GM21515 (cell line): ENCODE measurements at regions not wholly inside any gene's neighbourhood (a gene's known extent, or its start where the extent isn't known, plus 50 kb on each side); places are given as distances from the start of the nearest gene placed in this dataset.

Source experiments
- ATAC-seq: cut with Tn5 transposase; IDR thresholded peaks from one replicate; pipeline ENCODE4 v1.9.1; 2021; ENCODE audit not compliant: unreplicated experiment

DNA sequence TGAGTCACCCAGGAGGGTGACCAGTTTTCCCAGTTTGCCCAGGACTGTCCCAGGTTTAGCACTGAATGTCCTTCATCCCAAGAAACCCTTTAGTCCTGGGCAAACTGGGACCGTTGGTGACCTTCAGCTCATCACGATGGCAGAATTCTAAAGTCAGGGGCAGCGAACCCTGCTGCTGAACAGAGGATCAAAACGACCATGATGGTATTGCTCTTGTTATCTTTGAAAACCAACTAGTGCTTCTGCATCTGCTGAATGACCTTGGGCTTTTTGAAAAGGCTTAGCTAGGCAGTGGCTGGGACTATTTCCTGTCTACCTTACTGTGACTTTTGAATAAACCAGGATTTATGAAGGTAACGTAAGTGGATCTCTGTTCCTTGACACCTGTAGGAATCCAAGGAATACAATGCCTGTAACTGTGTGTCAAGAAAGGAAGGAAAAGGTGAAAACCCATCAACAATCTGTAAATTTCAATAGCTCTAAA, 281.9 kb downstream of the SOX9 start:
- ATAC-seq: no peak

DNA sequence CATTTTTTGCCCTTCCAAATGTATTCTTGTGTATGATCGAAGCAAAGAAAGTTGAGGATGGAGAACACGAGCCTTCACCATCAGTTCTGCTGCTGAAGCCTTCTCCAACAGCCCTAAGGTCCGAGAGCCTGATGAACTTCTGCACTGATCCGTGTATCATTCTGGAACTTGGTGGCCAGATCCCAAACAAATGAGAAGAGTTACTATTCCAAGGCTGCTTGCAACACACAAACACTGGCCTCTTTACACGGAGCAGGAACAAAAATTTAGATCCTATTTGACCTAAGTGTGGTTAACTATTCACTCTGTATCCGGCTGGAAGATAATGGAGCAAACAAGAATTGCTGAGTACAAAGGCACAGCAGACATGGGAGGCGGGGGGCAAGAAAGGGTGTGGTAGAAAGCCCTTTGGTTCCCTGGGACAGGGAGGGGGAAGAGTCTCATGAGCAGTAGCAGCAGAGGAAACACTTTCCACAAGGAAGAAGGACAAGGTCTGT, 282.9 kb downstream of the SOX9 start:
- no peak for ATAC-seq

GRCh38 chr17:72404872-72405271, 284.1 kb downstream of the SOX9 start:
- no peak for ATAC-seq

GRCh38 chr17:72405662-72406230, 284.9 kb downstream of the SOX9 start:
- no peak for ATAC-seq

GRCh38 chr17:72406498-72406897, 285.7 kb downstream of the SOX9 start:
- ATAC-seq: no peak

DNA sequence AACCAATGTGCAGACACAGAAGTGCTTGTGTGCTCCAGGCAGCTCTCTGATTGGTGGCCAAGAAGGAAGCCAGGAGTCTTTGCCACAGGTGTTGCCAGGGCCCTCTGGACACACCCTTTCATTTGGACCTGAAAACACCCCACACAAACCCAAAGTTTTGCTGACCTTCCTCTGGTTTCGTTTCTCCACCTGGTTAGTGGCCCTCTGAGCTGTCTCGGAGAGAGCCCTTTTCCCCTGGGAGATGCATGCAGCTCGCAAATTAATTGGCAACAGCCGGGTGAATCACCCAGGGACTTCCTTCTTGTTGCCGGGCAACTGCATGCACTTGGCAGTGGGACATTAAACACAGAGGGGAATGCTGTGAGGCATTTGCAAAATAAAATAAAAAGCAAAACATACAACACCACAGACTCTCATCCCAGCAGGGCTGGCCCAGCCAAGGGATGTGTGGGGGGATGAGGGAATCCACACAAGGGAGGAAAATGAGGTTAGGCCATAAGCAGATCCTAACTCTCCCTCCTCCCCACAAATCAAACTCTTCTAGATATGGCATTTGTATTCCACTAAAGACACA, 286.6 kb downstream of the SOX9 start:
- peak; percentile 66 for ATAC-seq

DNA sequence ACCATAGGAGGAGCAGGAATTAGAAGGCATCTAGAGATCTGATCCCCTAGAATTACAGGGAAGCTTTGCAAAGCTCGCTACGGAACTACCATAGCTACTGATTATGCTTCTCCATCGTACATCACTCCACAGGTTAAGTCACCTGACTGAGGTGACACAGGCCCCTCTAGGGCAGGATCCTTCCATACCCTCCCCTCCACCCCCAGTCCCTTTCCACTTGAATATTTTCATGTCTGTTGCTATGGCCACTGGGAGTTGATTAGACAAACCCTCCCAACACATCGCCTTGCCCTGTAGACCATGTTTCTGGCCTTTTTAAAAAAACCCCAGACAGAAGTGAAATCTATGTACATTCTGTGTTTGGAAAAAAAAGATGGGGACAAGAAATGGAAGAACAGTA, 287.1 kb downstream of the SOX9 start:
- no peak for ATAC-seq

GRCh38 chr17:72408641-72409040, 287.8 kb downstream of the SOX9 start:
- no peak for ATAC-seq

DNA sequence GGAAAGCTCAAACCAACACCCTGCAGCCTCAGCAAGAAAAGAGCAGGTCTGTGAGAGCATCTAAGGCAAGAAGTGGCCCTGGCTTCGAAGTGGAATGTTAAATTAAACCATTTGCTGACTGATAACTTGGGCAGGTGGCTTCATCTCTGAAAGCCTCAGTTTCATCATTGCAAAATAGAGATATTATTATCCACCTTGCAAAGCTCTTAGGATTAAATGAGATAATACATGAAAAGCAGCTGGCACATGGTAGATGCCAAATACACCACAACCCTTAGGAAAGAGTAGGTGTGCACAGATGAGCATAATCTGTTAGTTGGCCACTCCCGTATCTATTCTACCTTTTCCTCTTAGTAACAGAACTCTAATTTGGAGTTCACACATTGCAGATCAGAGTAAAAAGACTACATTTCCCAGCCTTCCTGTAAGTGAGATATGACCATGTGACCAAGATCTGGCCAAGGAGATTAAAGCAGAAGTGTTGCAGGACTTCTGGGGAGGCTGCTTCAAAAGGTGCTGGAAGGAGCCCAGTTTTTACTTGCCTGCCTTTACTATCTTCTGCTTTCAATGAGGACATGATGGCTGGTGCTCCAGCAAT, 288.7 kb downstream of the SOX9 start:
- ATAC-seq: no peak

DNA sequence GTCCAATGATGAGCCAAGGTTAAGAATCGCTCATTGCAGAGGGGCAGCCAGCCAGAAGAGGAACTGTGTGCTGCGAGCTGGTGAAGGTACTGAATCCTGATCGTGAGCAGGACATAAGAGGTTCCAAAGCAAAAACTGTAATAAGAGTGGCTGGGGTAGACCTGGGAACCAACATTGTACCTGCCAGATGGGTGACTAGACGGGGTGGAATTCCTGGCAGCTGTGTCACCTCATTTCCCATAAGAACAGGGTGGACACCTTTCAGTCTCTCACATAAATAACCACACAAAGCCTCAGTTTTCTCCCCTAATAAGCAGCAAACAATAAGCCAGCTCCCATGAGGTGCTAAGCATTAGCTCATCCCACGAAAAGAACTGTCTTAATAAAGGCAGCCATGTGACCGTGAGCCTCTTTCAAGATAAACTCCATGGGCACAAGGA, 290.3 kb downstream of the SOX9 start:
- no peak for ATAC-seq

- no peak for ATAC-seq
Observed at GRCh38 chr17:72412650-72413076, 291.8 kb downstream of the SOX9 start.

DNA sequence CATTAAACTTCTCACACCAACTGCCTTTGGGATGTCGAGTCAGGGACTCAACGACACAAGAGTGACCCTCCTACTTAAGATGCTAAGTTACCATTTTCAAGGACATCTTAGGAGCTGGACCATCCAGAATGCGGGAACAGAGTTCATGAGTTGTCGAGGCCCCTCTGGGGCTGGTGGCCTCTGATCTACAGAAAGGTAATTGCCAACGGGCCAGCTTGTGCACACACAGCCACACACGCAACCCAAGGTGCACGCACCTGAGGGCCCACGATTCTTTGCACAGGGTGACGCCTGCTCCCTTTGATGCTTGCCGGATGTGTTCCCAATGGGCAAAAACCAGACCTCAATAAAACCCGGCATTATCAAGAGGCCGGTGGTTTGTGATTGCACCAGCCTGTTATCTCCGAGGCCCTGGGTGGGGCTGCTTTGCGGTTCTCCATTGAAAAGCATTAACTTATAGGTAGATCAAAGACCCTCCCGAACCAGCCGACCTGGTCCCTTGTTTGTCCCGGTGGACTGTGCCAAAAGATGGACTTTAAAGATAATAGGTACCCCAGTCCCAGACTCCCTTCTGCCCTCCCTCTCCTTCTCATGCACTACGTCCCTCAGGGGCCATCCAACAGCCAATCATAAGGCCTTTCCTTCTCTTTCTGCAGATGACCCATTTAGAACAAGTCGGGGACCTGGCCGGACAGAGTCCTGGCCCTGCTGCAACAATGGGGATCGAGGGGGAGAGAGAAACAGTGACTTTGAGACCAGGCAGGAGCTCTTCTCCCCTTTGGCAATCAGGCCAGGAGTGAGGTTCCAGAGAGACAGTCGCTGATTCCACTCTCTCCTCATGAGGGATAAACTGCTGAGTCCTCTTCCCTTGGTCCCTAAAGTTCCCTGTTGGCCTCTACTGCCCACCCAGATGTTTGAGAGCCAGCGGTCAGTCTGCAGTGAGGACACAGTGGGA, 292.5 kb downstream of the SOX9 start:
- no peak for ATAC-seq

DNA sequence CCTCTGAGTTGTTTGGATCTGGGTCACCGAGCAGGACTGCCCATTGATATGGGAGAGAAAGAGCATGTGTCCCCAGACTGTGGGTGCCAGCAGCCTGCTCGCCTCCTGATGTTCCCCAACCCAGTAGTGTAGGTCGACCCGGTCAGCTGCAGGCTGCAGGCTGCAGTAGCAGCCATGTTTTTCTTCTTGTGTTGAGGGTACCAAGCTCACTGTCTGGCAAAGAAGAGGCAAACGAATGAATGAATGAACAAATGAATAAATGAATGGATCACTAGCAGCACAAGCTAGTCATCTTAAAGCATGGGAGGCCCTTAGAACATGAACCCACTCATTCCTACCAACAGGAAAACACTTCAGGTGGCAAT, 293.2 kb downstream of the SOX9 start:
- no peak for ATAC-seq

GRCh38 chr17:72414967-72415853, 294.4 kb downstream of the SOX9 start:
- ATAC-seq: no peak

DNA sequence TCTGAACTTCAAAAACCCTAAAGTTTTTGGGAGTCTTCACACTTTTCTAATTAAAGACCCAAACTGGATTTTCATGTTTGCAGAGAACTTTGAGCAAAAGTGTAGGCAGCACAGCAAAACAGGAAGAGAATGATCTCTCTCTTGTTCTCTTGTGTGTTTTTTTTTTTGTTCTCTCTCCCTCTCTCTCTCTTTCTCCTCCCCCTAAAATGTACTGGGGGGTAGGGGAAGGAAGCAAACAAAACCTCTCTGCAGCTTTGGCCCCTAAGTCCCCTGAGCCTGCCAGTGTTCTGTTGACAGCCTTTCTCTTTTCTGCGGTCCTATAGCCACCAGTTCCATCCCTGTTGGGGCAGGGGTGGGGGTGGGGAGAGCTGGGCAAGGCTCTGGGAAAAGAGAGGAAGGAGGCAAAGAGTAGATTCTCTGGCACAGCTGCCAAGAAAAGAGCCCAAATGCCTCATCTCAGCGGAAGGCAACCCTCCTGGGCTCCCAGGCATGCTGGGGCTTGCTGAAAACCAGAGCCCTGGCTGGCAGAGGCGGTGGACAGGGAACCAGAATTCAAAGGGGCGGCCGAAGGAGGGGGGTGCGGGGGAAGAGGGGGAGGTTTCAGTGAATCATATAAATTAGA, 295.3 kb downstream of the SOX9 start:
- ATAC-seq: no peak

GRCh38 chr17:72416905-72417304, 296.1 kb downstream of the SOX9 start:
- no peak for ATAC-seq

GRCh38 chr17:72417627-72418026, 296.8 kb downstream of the SOX9 start:
- no peak for ATAC-seq

DNA sequence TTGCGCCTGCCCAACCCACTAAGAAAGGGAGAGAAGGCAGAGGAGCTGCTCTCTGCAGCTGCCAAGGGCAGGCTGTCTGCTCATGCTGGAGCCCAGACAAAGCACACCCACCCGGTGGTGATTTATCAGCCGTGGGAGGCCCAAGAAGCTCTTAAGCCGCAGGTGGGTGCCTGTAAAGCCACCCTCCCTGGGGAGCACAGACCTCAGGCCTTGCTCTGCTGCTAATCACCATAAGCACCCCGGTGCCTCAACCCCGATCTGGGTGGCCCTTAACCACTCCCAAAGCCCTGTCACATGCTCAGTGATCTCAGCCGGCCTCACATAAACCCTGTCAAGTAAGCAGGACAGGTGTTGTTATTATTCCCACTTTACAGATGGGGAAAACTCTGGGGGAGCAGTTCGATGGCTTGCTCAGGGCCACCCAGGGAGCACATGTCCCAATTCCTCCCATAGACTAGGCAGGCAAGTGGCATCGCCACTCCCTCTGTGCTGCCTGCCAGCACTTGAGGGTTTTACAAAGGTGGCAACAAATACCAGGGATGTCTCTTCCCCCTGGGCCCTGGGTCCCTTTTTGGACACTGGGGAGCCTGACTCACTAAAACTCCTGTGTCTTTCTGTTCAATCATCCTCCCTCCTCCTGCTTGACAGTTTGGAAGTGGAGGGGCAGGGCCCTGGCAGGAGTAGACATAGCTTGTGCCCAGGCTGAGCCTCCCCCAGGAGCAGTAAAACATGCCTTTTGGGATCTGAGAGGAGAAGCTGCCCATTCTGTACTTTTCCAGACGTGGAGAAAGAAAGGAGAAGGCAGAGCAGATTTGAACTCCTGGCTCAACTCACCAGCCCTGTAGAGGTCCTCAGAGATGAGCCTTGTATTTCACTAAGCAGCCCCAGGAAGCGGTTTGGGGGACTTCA, 299.3 kb downstream of the SOX9 start:
- ATAC-seq: peak; percentile 40

- ATAC-seq: no peak
Observed at GRCh38 chr17:72420775-72421127, 299.9 kb downstream of the SOX9 start.
